ENCODE measurements at regions not wholly inside any gene's neighbourhood (a gene's known extent, or its start where the extent isn't known, plus 50 kb on each side); places are given as distances from the start of the nearest gene placed in this dataset.
A peak's percentile ranks its signal among the peaks of the same experiment; 100 is the strongest.

DNA sequence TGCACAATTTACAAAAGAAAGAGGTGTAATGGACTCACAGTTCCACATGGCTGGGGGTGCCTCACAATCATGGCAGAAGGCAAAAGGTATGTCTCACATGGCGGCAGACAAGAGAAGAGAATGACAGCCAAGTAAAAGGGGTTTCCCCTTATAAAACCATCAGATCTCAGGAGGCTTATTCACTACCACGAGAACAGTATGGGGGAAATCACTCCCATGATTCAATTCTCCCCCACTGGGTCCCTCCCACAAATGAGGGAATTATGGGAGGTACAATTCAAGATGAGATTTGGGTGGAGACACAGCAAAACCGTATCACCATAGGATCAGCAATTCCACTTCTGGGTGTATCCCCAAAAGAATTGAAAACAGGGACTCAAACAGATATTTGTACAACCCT lies 97.5 kb upstream of the STX18 start:
- H3K27ac ChIP-seq, result no peak overlapping the region
- no peaks in the 10 kb centered on the region for H3K36me3 ChIP-seq
- no peak for TF ChIP-seq Cebpa-rat (IDR thresholded peaks at IDR 0.05)
- H3K27me3 ChIP-seq, result no peaks in the 10 kb centered on the region
- no peak overlapping the region for H3K4me2 ChIP-seq
- H3K4me3 ChIP-seq, result no peak overlapping the region
- H3K9ac ChIP-seq, result no peak overlapping the region
- no peaks in the 10 kb centered on the region for H3K9me3 ChIP-seq
- H3K4me1 ChIP-seq, result peaks cover 8% of the 10 kb centered on the region
- H4K20me1 ChIP-seq, result no peaks in the 10 kb centered on the region

GRCh38 chr4:4637710-4638109 lies 95.9 kb upstream of the STX18 start:
- Histone ChIP-seq H3K9ac (no peak overlapping the region), H3K4me3 (no peak overlapping the region), H4K20me1 (no peaks in the 10 kb centered on the region), H3K4me1 (peaks cover 8% of the 10 kb centered on the region), H3K36me3 (peaks cover 10% of the 10 kb centered on the region; the same call in 1 of the 2 replicates), H3K4me2 (no peak overlapping the region), H3K27ac (no peak overlapping the region), H3K27me3 (no peaks in the 10 kb centered on the region), H3K9me3 (no peaks in the 10 kb centered on the region)
- TF ChIP-seq Cebpa-rat (IDR thresholded peaks at IDR 0.05), result no peak

DNA sequence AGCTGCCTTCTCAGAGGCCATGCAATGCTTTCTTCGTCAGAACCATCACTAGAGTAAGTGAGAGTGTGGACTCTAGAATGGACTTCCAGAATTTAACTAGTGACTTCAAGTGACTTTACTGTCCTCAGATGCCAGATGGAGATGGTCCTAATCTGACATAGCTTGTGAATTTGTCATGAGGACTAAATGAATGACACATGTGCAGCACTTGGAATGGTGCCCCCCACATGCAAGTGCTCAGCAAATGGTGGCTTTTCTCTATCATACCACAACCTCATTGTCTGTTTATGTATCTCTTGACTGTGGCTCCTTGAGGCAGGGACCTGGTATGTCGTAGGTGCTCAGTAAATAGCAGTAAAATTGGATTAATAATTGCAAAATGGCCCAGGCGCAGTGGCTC lies 91.6 kb upstream of the STX18 start:
- no peaks in the 10 kb centered on the region for H3K27me3 ChIP-seq
- no peak overlapping the region for H3K9ac ChIP-seq
- H3K27ac ChIP-seq, result no peak overlapping the region
- no peaks in the 10 kb centered on the region for H4K20me1 ChIP-seq
- H3K9me3 ChIP-seq, result no peaks in the 10 kb centered on the region
- TF ChIP-seq Cebpa-rat (IDR thresholded peaks at IDR 0.05), result no peak
- no peak overlapping the region for H3K4me2 ChIP-seq
- no peaks in the 10 kb centered on the region for H3K4me1 ChIP-seq
- H3K4me3 ChIP-seq, result no peak overlapping the region
- peaks cover 10% of the 10 kb centered on the region; the same call in 1 of the 2 replicates for H3K36me3 ChIP-seq

DNA sequence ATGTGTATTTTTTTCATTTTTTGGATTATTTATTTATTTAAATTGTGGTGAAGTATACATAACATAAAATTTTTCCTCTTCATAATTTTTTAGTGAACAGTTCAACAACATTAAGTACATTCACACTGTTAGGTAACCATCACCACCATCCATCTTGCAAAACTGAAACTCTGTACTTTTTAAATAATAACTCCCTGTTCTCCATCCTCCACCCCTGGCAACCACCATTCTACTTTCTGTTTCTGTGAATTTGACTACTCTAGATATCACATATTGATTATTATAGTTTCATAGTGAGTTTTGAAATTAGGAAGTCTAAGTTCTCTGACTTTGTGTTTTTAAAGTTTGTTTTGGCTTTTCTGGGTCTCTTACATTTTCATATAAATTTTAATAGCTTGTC lies 89.3 kb upstream of the STX18 start:
- Histone ChIP-seq H3K4me3 (no peak overlapping the region), H3K27ac (no peak overlapping the region), H3K36me3 (peaks cover 10% of the 10 kb centered on the region; the same call in 1 of the 2 replicates), H3K9me3 (no peaks in the 10 kb centered on the region), H3K4me2 (no peak overlapping the region), H3K27me3 (no peaks in the 10 kb centered on the region), H3K9ac (no peak overlapping the region), H3K4me1 (no peaks in the 10 kb centered on the region), H4K20me1 (no peaks in the 10 kb centered on the region)
- TF ChIP-seq Cebpa-rat (IDR thresholded peaks at IDR 0.05), result no peak

GRCh38 chr4:4627906-4628305 lies 86.1 kb upstream of the STX18 start:
- no peak overlapping the region for H3K27ac ChIP-seq
- 0 out of 2 replicates have a peak, but pooled peaks cover 4% of the 10 kb centered on the region for H3K9me3 ChIP-seq
- H3K27me3 ChIP-seq, result no peaks in the 10 kb centered on the region
- no peak overlapping the region for H3K9ac ChIP-seq
- peaks cover 2% of the 10 kb centered on the region; the same call in 1 of the 2 replicates for H3K36me3 ChIP-seq
- peaks cover 8% of the 10 kb centered on the region for H3K4me1 ChIP-seq
- no peaks in the 10 kb centered on the region for H4K20me1 ChIP-seq
- TF ChIP-seq Cebpa-rat (IDR thresholded peaks at IDR 0.05), result no peak
- no peak overlapping the region for H3K4me2 ChIP-seq
- no peak overlapping the region for H3K4me3 ChIP-seq

DNA sequence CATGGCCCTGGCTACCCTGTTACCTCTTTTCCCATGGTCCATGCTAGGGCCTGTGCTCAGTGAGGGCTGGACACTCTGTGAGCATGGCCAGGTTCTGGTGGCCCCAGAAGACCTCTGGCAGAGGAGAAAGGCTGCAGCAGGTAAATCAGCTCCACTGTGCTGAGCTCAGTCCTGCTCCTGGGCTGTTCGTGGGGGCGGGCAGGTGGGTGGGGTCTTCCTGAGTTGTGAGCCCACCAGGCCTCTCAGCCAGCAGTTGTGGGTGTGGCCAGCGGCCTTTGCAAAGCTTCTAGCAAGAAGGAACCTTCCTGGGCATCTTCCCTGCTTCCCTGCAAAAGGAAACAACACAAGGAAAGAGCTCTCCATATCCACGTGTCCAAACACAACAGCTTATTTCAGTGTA lies 85.3 kb upstream of the STX18 start:
- Histone ChIP-seq H3K9ac (no peak overlapping the region), H3K4me1 (peaks cover 8% of the 10 kb centered on the region), H4K20me1 (no peaks in the 10 kb centered on the region), H3K27me3 (no peaks in the 10 kb centered on the region), H3K4me3 (no peak overlapping the region), H3K27ac (no peak overlapping the region), H3K9me3 (0 out of 2 replicates have a peak, but pooled peaks cover 4% of the 10 kb centered on the region), H3K4me2 (no peak overlapping the region), H3K36me3 (no peaks in the 10 kb centered on the region)
- no peak for TF ChIP-seq Cebpa-rat (IDR thresholded peaks at IDR 0.05)

DNA sequence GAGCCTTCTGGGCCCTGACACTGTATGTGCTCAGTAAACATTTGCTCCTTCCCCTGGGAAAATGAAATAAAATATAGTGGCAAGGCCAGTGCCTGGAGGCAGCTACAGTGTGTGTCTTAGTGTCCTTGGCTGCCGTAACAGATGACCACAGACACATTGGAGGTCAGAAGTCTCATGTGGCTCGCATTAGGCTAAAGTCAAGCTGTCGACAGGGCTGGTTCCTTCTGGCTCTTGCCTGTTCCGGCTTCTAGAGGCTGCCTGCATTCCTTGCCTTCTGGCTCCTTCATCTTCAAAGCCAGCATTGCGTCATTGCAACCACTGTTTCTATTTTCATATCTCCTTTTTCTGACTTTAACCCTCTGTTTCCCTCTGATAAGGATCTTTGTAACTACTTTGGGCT lies 83.6 kb upstream of the STX18 start:
- Histone ChIP-seq H3K27ac (no peak overlapping the region), H3K4me2 (peak overlapping the region; percentile 51), H3K4me3 (no peak overlapping the region), H3K9me3 (peaks cover 12% of the 10 kb centered on the region), H3K9ac (no peak overlapping the region), H4K20me1 (no peaks in the 10 kb centered on the region), H3K27me3 (no peaks in the 10 kb centered on the region), H3K4me1 (peaks cover 8% of the 10 kb centered on the region), H3K36me3 (no peaks in the 10 kb centered on the region)
- TF ChIP-seq Cebpa-rat (IDR thresholded peaks at IDR 0.05), result peak; percentile 46; the same call in 1 of the 2 replicates

- no peak overlapping the region for H3K4me3 ChIP-seq
- H3K9ac ChIP-seq, result no peak overlapping the region
- peaks cover 12% of the 10 kb centered on the region for H3K9me3 ChIP-seq
- H3K36me3 ChIP-seq, result no peaks in the 10 kb centered on the region
- no peaks in the 10 kb centered on the region for H3K27me3 ChIP-seq
- H3K27ac ChIP-seq, result no peak overlapping the region
- TF ChIP-seq Cebpa-rat (IDR thresholded peaks at IDR 0.05), result no peak
- H4K20me1 ChIP-seq, result no peaks in the 10 kb centered on the region
- H3K4me1 ChIP-seq, result peaks cover 8% of the 10 kb centered on the region
- H3K4me2 ChIP-seq, result no peak overlapping the region
These were observed 82.5 kb upstream of the STX18 start for GRCh38 chr4:4624276-4624897.

DNA sequence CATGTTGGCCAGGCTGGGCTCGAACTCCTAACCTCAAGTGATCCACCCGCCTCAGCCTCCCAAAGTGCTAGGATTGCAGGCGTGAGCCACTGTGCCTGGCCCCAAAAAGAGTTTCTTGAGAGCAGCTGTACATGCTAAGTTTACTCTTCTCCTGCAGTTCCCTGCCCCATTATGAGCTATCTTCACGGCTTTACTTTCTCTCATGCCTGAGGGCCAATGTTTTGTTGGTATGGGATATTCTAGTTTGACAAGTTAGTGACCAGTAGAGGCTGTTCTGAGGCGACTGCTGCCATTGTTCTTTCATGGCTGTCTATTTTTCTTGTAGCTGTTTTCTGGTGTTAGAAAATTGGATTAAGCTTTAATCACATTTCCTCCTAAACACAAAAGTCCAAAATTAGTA lies 78.0 kb upstream of the STX18 start:
- Histone ChIP-seq H3K4me3 (no peak overlapping the region), H3K4me1 (no peaks in the 10 kb centered on the region), H3K27ac (no peak overlapping the region), H3K4me2 (no peak overlapping the region), H3K27me3 (no peaks in the 10 kb centered on the region), H3K9ac (no peak overlapping the region), H3K36me3 (no peaks in the 10 kb centered on the region), H3K9me3 (peaks cover 12% of the 10 kb centered on the region), H4K20me1 (no peaks in the 10 kb centered on the region)
- no peak for TF ChIP-seq Cebpa-rat (IDR thresholded peaks at IDR 0.05)

DNA sequence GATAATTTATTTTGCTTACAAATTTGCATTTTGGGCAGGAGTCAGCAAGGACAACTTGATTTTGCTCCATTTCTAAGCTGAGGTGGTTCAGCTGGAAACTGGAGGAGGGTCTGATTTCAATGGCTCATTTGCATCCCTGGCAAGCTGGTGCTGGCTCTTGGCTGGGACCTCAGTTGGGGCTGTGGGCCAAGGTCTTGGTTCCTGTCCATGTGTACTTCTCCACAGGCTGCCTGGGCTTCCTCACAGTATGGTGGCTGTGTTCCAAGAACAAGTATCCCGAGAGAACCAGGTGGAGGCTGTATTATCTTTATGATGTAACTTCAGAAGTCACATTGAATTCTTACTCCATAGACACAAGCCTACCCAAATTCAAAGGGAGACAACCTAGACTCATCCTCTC lies 77.0 kb upstream of the STX18 start:
- Histone ChIP-seq H3K27me3 (no peaks in the 10 kb centered on the region), H3K4me2 (no peak overlapping the region), H4K20me1 (no peaks in the 10 kb centered on the region), H3K4me1 (no peaks in the 10 kb centered on the region), H3K27ac (no peak overlapping the region), H3K9ac (no peak overlapping the region), H3K9me3 (peaks cover 8% of the 10 kb centered on the region), H3K36me3 (no peaks in the 10 kb centered on the region), H3K4me3 (no peak overlapping the region)
- no peak for TF ChIP-seq Cebpa-rat (IDR thresholded peaks at IDR 0.05)

All from BLaER1 (cell line).